GM12891 (cell line): ENCODE measurements at regions not wholly inside any gene's neighbourhood (a gene's known extent, or its start where the extent isn't known, plus 50 kb on each side); places are given as distances from the start of the nearest gene placed in this dataset.

Source experiments
- PAX5 ChIP-seq: IDR thresholded peaks from 2 replicates; pipeline ENCODE4 v1.6.1; 2011; ENCODE audit warnings: low read length, moderate library complexity, mild to moderate bottlenecking; ENCODE audit not compliant: insufficient read depth, severe bottlenecking
- POLR2A ChIP-seq: IDR thresholded peaks from 2 replicates; pipeline ENCODE4 v1.6.1; 2011; ENCODE audit warnings: low read depth, low read length, control low read depth
- POLR2AphosphoS5 ChIP-seq: IDR thresholded peaks from 2 replicates; pipeline ENCODE4 v1.6.1; 2011; ENCODE audit warnings: low read depth, low read length, control low read depth
- TAF1 ChIP-seq: IDR thresholded peaks from 2 replicates; pipeline ENCODE4 v1.6.1; 2011; ENCODE audit warnings: low read depth, low read length, control low read depth

DNA sequence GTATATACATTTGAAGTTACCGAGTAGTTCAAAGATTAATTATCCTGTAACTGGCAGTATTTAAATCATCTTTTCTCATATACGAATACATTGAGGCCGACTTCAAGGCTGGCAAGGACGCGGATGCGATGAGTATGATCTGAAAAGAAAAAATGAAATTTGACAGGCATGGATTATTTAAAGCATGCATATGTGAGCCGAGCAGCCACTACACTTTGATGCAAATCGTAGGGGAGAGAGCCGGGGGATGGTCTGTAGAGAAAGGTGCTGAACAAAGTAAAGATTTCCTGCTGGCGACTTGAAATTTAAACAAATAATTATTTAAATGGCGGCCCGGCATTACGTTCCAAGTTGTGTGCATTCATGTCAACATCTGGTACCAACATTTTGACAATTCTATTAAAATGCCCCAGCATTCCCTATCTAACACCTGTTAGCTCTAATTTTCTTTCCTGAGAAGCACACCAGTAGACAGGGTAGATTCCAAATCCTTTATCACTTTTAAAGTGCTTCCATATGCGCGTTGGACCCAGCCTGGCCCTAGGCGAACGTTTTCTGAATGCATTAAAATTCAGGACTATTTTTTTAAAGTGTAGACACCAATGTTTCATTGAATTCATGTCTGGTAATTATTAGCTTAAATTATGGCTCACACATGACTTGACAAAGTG is 188.7 kb downstream of the EMX2 start:
- no peak for TF ChIP-seq POLR2A
- TF ChIP-seq TAF1, result no peak
- no peak for TF ChIP-seq POLR2AphosphoS5
- no peak for TF ChIP-seq PAX5
